ENCODE measurements at regions not wholly inside any gene's neighbourhood (a gene's known extent, or its start where the extent isn't known, plus 50 kb on each side); places are given as distances from the start of the nearest gene placed in this dataset.

DNA sequence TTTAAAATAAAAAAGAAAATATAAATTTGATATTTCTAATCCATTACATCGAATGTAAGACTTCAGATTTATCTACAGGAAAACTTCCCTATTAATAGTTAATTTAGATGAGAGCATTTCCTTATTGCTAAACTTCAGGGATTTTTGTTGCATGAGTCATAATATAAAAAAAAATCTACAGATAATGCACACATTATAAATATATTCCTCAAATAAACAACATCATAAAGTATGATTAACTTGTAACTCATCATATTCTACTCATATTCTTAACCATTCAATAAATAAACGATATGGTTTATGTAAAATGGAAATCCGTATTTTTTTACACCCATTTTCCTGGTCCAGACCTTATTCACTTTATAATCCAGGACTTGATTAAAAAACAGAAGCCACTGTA lies 477.0 kb downstream of the EPHA3 start:
- H3K79me2 ChIP-seq (ENCODE audit: low read depth), result no peaks in the 10 kb centered on the region
- H3K4me2 ChIP-seq, result no peak overlapping the region
- H3K9me2 ChIP-seq (ENCODE audit: insufficient read depth), result 0 out of 2 replicates have a peak, but pooled peaks cover 6% of the 10 kb centered on the region
- POLR2A ChIA-PET (ENCODE audit: unreplicated experiment), result no interaction called here
- no peaks in the 10 kb centered on the region for H3F3A ChIP-seq (ENCODE audit: insufficient read depth, low read depth)
- no peak for DNase-seq
- no peak overlapping the region for H3K4me3 ChIP-seq
- H3K27ac ChIP-seq, result no peak overlapping the region
- H3K9me3 ChIP-seq (ENCODE audit: insufficient read depth, low read depth), result no peaks in the 10 kb centered on the region
- no peaks in the 10 kb centered on the region for H3K36me3 ChIP-seq (ENCODE audit: low read depth)
- BruUV-seq (replicated peaks), result no TSS peak
- no peaks in the 10 kb centered on the region for H3K27me3 ChIP-seq (ENCODE audit: insufficient read depth, low read depth)
- intact Hi-C loops (cut with micrococcal nuclease; ENCODE audit: unreplicated experiment), result no loop called here
- H3K4me1 ChIP-seq (replicated peaks; ENCODE audit: insufficient read depth), result no peaks in the 10 kb centered on the region
- no peaks in the 10 kb centered on the region for H4K20me1 ChIP-seq (ENCODE audit: insufficient read depth)
- H2AFZ ChIP-seq, result no peak overlapping the region
- TF ChIP-seq EZH2 (IDR thresholded peaks at IDR 0.05; ENCODE audit: low read depth), result no peak
- TF ChIP-seq, protein P1, sequence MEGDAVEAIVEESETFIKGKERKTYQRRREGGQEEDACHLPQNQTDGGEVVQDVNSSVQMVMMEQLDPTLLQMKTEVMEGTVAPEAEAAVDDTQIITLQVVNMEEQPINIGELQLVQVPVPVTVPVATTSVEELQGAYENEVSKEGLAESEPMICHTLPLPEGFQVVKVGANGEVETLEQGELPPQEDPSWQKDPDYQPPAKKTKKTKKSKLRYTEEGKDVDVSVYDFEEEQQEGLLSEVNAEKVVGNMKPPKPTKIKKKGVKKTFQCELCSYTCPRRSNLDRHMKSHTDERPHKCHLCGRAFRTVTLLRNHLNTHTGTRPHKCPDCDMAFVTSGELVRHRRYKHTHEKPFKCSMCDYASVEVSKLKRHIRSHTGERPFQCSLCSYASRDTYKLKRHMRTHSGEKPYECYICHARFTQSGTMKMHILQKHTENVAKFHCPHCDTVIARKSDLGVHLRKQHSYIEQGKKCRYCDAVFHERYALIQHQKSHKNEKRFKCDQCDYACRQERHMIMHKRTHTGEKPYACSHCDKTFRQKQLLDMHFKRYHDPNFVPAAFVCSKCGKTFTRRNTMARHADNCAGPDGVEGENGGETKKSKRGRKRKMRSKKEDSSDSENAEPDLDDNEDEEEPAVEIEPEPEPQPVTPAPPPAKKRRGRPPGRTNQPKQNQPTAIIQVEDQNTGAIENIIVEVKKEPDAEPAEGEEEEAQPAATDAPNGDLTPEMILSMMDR (conservative IDR thresholded peaks at IDR 0.05), result no peak
- CTCF ChIA-PET, result no interaction called here

DNA sequence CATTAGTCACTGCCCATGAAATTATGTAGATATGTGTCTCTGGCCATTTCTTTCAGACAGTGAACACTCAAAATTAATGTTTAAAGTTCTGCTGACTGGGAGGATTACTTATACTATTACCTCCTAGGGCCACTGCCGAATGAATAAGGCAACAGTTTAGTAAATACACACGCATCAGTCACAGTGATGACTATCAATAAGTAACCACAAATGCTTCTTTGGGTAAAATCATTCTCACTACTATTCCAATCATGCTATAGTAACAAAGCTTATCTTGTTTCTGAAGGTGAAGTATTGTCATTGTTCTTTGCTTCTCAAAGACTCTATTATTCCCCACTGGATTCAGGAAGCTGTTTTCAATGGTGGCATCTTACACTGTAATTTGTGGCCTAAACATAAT lies 478.8 kb downstream of the EPHA3 start:
- ChIA-PET CTCF (no interaction called here), POLR2A (ENCODE audit: unreplicated experiment) (no interaction called here)
- no peaks in the 10 kb centered on the region for H4K20me1 ChIP-seq (ENCODE audit: insufficient read depth)
- no peak overlapping the region for H2AFZ ChIP-seq
- DNase-seq, result no peak
- no peaks in the 10 kb centered on the region for H3K27me3 ChIP-seq (ENCODE audit: insufficient read depth, low read depth)
- no peak overlapping the region for H3K4me2 ChIP-seq
- no peaks in the 10 kb centered on the region for H3F3A ChIP-seq (ENCODE audit: insufficient read depth, low read depth)
- no peaks in the 10 kb centered on the region for H3K79me2 ChIP-seq (ENCODE audit: low read depth)
- no peaks in the 10 kb centered on the region for H3K9me3 ChIP-seq (ENCODE audit: insufficient read depth, low read depth)
- intact Hi-C loops (cut with micrococcal nuclease; ENCODE audit: unreplicated experiment), result no loop called here
- BruUV-seq (replicated peaks), result no TSS peak
- TF ChIP-seq, protein P1 (conservative IDR thresholded peaks at IDR 0.05), result no peak
- TF ChIP-seq EZH2 (IDR thresholded peaks at IDR 0.05; ENCODE audit: low read depth), result no peak
- H3K36me3 ChIP-seq (ENCODE audit: low read depth), result no peaks in the 10 kb centered on the region
- no peak overlapping the region for H3K4me3 ChIP-seq
- 0 out of 2 replicates have a peak, but pooled peaks cover 6% of the 10 kb centered on the region for H3K9me2 ChIP-seq (ENCODE audit: insufficient read depth)
- H3K4me1 ChIP-seq (replicated peaks; ENCODE audit: insufficient read depth), result no peaks in the 10 kb centered on the region
- H3K27ac ChIP-seq, result no peak overlapping the region

DNA sequence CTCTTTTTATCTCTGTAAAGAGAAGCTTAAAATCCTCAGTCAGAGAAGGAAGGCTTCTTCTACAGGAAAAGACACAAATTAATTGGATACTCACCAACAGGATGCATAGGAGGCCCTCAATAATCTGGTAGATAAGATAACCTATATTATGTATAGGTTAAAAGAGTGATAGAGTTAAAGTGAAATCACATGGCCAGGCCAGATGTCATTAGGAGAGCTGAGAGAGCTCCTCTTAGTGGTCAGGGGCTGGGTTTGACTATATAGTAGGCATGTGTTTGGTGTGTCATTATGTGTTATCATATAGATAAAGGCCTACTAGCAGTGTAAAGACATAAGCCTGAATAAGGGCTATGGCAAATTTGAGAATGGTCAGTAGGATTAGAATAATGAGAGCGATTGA lies 479.3 kb downstream of the EPHA3 start:
- intact Hi-C loops (cut with micrococcal nuclease; ENCODE audit: unreplicated experiment), result no loop called here
- TF ChIP-seq, protein P1 (conservative IDR thresholded peaks at IDR 0.05), result no peak
- no peak for TF ChIP-seq EZH2 (IDR thresholded peaks at IDR 0.05; ENCODE audit: low read depth)
- H3K9me3 ChIP-seq (ENCODE audit: insufficient read depth, low read depth), result no peaks in the 10 kb centered on the region
- H3K79me2 ChIP-seq (ENCODE audit: low read depth), result no peaks in the 10 kb centered on the region
- no peaks in the 10 kb centered on the region for H3K27me3 ChIP-seq (ENCODE audit: insufficient read depth, low read depth)
- H3F3A ChIP-seq (ENCODE audit: insufficient read depth, low read depth), result no peaks in the 10 kb centered on the region
- POLR2A ChIA-PET (ENCODE audit: unreplicated experiment), result no interaction called here
- no peaks in the 10 kb centered on the region for H3K4me1 ChIP-seq (replicated peaks; ENCODE audit: insufficient read depth)
- BruUV-seq (replicated peaks), result no TSS peak
- H4K20me1 ChIP-seq (ENCODE audit: insufficient read depth), result no peaks in the 10 kb centered on the region
- no peak overlapping the region for H3K4me2 ChIP-seq
- no peak overlapping the region for H3K4me3 ChIP-seq
- no peak for DNase-seq
- no peak overlapping the region for H2AFZ ChIP-seq
- H3K27ac ChIP-seq, result no peak overlapping the region
- 0 out of 2 replicates have a peak, but pooled peaks cover 6% of the 10 kb centered on the region for H3K9me2 ChIP-seq (ENCODE audit: insufficient read depth)
- H3K36me3 ChIP-seq (ENCODE audit: low read depth), result no peaks in the 10 kb centered on the region
- CTCF ChIA-PET, result no interaction called here
